IMR-90 (cell line): ENCODE measurements at regions not wholly inside any gene's neighbourhood (a gene's known extent, or its start where the extent isn't known, plus 50 kb on each side); places are given as distances from the start of the nearest gene placed in this dataset.

Experiments used
- ATAC-seq: fragments of 200-7000 bp; cut with Tn5 transposase; 2 replicates; pipeline ENCODE4 v1.9.1; 2020; ENCODE audit warnings: low read depth, mild to moderate bottlenecking, moderate library complexity
- BruUV-seq: library from RNA; stranded (reverse); fragments of 400-500 nt; replicated peaks from 2 replicates; lab custom pipeline; 2021; lab: Mats Ljungman, UMichigan
- CTCF ChIA-PET: fragments of 300-600 bp; formaldehyde crosslinking; extraction: SDS; loops from one replicate; lab custom pipeline; 2021; ENCODE audit warnings: antibody characterized with exemption; lab: Yijun Ruan, JAX
- POLR2A ChIA-PET: fragments of 300-600 bp; sonication (Branson Sonifier 250); formaldehyde crosslinking; loops from one replicate; lab custom pipeline; 2022; ENCODE audit warnings: antibody characterized with exemption; ENCODE audit not compliant: unreplicated experiment; lab: Charles Lee
- DNase-seq: peaks from one replicate; pipeline ENCODE4 v3.0.0; 2013
- H2AFZ ChIP-seq: replicated peaks from 2 replicates; pipeline ENCODE3; 2013; ENCODE audit warnings: low read length, mild to moderate bottlenecking; ENCODE audit not compliant: poor library complexity
- H2AK5ac ChIP-seq: 2 replicates; pipeline ENCODE4 v1.6.1; 2013; ENCODE audit warnings: low read depth, low read length, inconsistent platforms
- H2AK9ac ChIP-seq: replicated peaks from 2 replicates; pipeline ENCODE3; 2013; ENCODE audit warnings: mild to moderate bottlenecking, low read depth, low read length, moderate library complexity; ENCODE audit not compliant: poor library complexity
- H2BK120ac ChIP-seq: 2 replicates; pipeline ENCODE4 v1.6.1; 2013; ENCODE audit warnings: low read depth, low read length, inconsistent platforms
- H2BK15ac ChIP-seq: 3 replicates; pipeline ENCODE4 v1.6.1; 2013; ENCODE audit warnings: low read depth, low read length, inconsistent platforms
- H2BK20ac ChIP-seq: 2 replicates; pipeline ENCODE4 v1.6.1; 2013; ENCODE audit warnings: low read depth, mild to moderate bottlenecking, inconsistent platforms, low read length, moderate library complexity
- H2BK5ac ChIP-seq: 2 replicates; pipeline ENCODE4 v1.6.1; 2013; ENCODE audit warnings: mild to moderate bottlenecking, low read depth, low read length, inconsistent platforms; ENCODE audit not compliant: poor library complexity, severe bottlenecking
- H3K14ac ChIP-seq: replicated peaks from 2 replicates; pipeline ENCODE4 v1.6.1; 2013; ENCODE audit warnings: low read depth, low read length, inconsistent platforms
- H3K18ac ChIP-seq: 2 replicates; pipeline ENCODE4 v1.6.1; 2013; ENCODE audit warnings: low read depth, low read length, control low read depth
- H3K23ac ChIP-seq: 2 replicates; pipeline ENCODE4 v1.6.1; 2013; ENCODE audit warnings: low read depth, low read length, inconsistent platforms
- H3K27ac ChIP-seq: 2 replicates; pipeline ENCODE4 v1.5.1; 2013; ENCODE audit warnings: mild to moderate bottlenecking, control low read depth, low read length; ENCODE audit not compliant: insufficient read depth
- H3K27me3 ChIP-seq: 2 replicates; pipeline ENCODE4 v1.6.1; 2013; ENCODE audit warnings: low read length; ENCODE audit not compliant: control insufficient read depth, insufficient read depth
- H3K36me3 ChIP-seq: 2 replicates; pipeline ENCODE4 v1.6.1; 2013; ENCODE audit warnings: low read length, mixed read lengths; ENCODE audit not compliant: control insufficient read depth, insufficient read depth
- H3K4ac ChIP-seq: 2 replicates; pipeline ENCODE4 v1.6.1; 2013; ENCODE audit warnings: low read depth, low read length, inconsistent platforms
- H3K4me1 ChIP-seq: 2 replicates; pipeline ENCODE4 v1.6.1; 2013; ENCODE audit warnings: low read length, mixed read lengths; ENCODE audit not compliant: control insufficient read depth, insufficient read depth
- H3K4me2 ChIP-seq: 2 replicates; pipeline ENCODE4 v1.6.1; 2013; ENCODE audit warnings: low read depth, mild to moderate bottlenecking, control low read depth, low read length, moderate library complexity
- H3K4me3 ChIP-seq: 2 replicates; pipeline ENCODE4 v1.5.1; 2013; ENCODE audit warnings: low read depth, mild to moderate bottlenecking, control low read depth, low read length, moderate library complexity; ENCODE audit not compliant: insufficient read depth
- H3K56ac ChIP-seq: 2 replicates; pipeline ENCODE4 v1.6.1; 2013; ENCODE audit warnings: low read length, inconsistent platforms; ENCODE audit not compliant: insufficient read depth; ENCODE audit errors: extremely low read depth
- H3K79me1 ChIP-seq, 2 experiments: 2 replicates each; pipeline ENCODE4 v1.6.1; 2013; ENCODE audit warnings: low read length in 2 of 2, inconsistent platforms in 1 of 2, low read depth in 1 of 2
- H3K9ac ChIP-seq: 2 replicates; pipeline ENCODE4 v1.6.1; 2013; ENCODE audit warnings: low read depth, low read length, control low read depth
- H3K9me1 ChIP-seq: 2 replicates; pipeline ENCODE4 v1.6.1; 2013; ENCODE audit warnings: low read length, inconsistent platforms; ENCODE audit not compliant: insufficient read depth
- H3K9me3 ChIP-seq: 2 replicates; pipeline ENCODE4 v1.6.1; 2013; ENCODE audit warnings: low read length; ENCODE audit not compliant: control insufficient read depth, insufficient read depth
- H4K20me1 ChIP-seq: 2 replicates; pipeline ENCODE4 v1.6.1; 2013; ENCODE audit warnings: low read length, inconsistent platforms; ENCODE audit not compliant: insufficient read depth
- H4K5ac ChIP-seq: 2 replicates; pipeline ENCODE4 v1.6.1; 2013; ENCODE audit warnings: mild to moderate bottlenecking, low read depth, low read length, control low read depth
- H4K8ac ChIP-seq, 2 experiments: 2 replicates each; pipeline ENCODE4 v1.6.1; 2013; ENCODE audit warnings: low read depth in 2 of 2, low read length in 2 of 2, control low read depth in 1 of 2, inconsistent platforms in 1 of 2
- H4K91ac ChIP-seq: 2 replicates; pipeline ENCODE4 v1.6.1; 2013; ENCODE audit warnings: low read depth, low read length, inconsistent platforms; ENCODE audit not compliant: insufficient read depth
- MAZ ChIP-seq: IDR thresholded peaks from 2 replicates; pipeline ENCODE4 v1.6.1; 2012; ENCODE audit warnings: low read depth, mild to moderate bottlenecking, low read length, improper control_type of control experiment, moderate library complexity, borderline replicate concordance
- MXI1 ChIP-seq: IDR thresholded peaks from 2 replicates; pipeline ENCODE4 v1.6.1; 2012; ENCODE audit warnings: low read depth, mild to moderate bottlenecking, low read length, moderate library complexity, borderline replicate concordance
- RAD21 ChIP-seq: IDR thresholded peaks from 2 replicates; pipeline ENCODE4 v1.6.1; 2012; ENCODE audit warnings: low read length, improper control_type of control experiment
- SMC3 ChIP-seq: fragments of 150-350 bp; IDR thresholded peaks from 2 replicates; pipeline ENCODE4 v1.6.1; 2016; ENCODE audit warnings: low read depth, mild to moderate bottlenecking, antibody characterized with exemption, low read length, moderate library complexity
- WGBS, 2 experiments: methylation state at CpG; one replicate each; pipeline versions ENCODE4 v1.1.5 to v1.1.7; 2013; ENCODE audit warnings: missing lambda C conversion rate in 2 of 2; ENCODE audit not compliant: insufficient read length in 1 of 2; ENCODE audit errors: extremely low coverage in 2 of 2; 5-methylcytosine and 5-hydroxymethylcytosine counted together
- dilution Hi-C: fragments of 300-500 bp; cut with HindIII; formaldehyde crosslinking; loops from one replicate; pipeline ENCODE4 v1.14.3; 2018; ENCODE audit warnings: low sequenced_read_pairs; ENCODE audit not compliant: unreplicated experiment
- in situ Hi-C: fragments of 300-500 bp; cut with MboI; formaldehyde crosslinking; loops from 3 replicates; pipeline ENCODE4 v1.14.3; 2019; ENCODE audit warnings: low sequenced_read_pairs, inconsistent platforms, mixed read lengths
- intact Hi-C: fragments of 100-400 bp; cut with micrococcal nuclease; formaldehyde crosslinking; loops from 2 replicates; pipeline ENCODE4 v1.10.0; 2022

- CTCF ChIA-PET: no interaction called here
- no peak overlapping the region for H3K9ac ChIP-seq
- no peak overlapping the region for H2AFZ ChIP-seq
Measured at GRCh38 chrX:120761810-120762209, 113.9 kb downstream of the CT47B1 start.

More at GRCh38 chrX:120761810-120762209, 113.9 kb downstream of the CT47B1 start:
- Histone ChIP-seq H3K27ac (no peak overlapping the region), H2AK9ac (no peak overlapping the region), H2BK20ac (no peak overlapping the region), H3K56ac (no peak overlapping the region), H3K79me1 (no peaks in the 10 kb centered on the region), H3K27me3 (no peaks in the 10 kb centered on the region), H4K5ac (no peak overlapping the region), H3K18ac (no peak overlapping the region), H2BK15ac (no peak overlapping the region), H2BK120ac (no peak overlapping the region), H2AK5ac (no peak overlapping the region), H3K4me1 (no peaks in the 10 kb centered on the region), H4K91ac (no peak overlapping the region), H4K20me1 (no peaks in the 10 kb centered on the region), H3K23ac (no peak overlapping the region), H3K9me1 (no peaks in the 10 kb centered on the region), H2BK5ac (no peak overlapping the region), H3K4me3 (no peak overlapping the region), H3K36me3 (no peaks in the 10 kb centered on the region), H4K8ac (no peak overlapping the region), H3K14ac (no peak overlapping the region), H3K9me3 (no peaks in the 10 kb centered on the region), H3K4ac (no peak overlapping the region), H3K4me2 (no peak overlapping the region)
- ATAC-seq: no peak
- POLR2A ChIA-PET: no interaction called here
- DNase-seq: peak; percentile 5
- BruUV-seq: no TSS peak
- TF ChIP-seq RAD21: no peak
- no peak for TF ChIP-seq MXI1
- no peak for TF ChIP-seq SMC3
- no peak for TF ChIP-seq MAZ
- intact Hi-C loops (no loop called here), dilution Hi-C loops (no loop called here), in situ Hi-C loops (loop anchor here (25.0 kb wide), 1 partner anchor 250 kb away; no protein-coding TSS in a partner anchor)
- WGBS, 2 experiments: no CpG with 5 or more reads among the region's 4 CpGs
